Stimulated activated CD4-positive, alpha-beta T cell treated with anti-CD3 and anti-CD28 coated beads, Interleukin-15, amount 100 ng/mL, for 24 hours (primary cell): ENCODE measurements at regions not wholly inside any gene's neighbourhood (a gene's known extent, or its start where the extent isn't known, plus 50 kb on each side); places are given as distances from the start of the nearest gene placed in this dataset.

Source experiments
- DNase-seq: peaks from one replicate; pipeline ENCODE4 v3.0.0-alpha.2; 2020

GRCh38 chr2:71751590-71751989 is 298.2 kb downstream of the DYSF start:
- no peak for DNase-seq

- DNase-seq: no peak
These were observed 296.3 kb downstream of the DYSF start for GRCh38 chr2:71749671-71750101.

DNA sequence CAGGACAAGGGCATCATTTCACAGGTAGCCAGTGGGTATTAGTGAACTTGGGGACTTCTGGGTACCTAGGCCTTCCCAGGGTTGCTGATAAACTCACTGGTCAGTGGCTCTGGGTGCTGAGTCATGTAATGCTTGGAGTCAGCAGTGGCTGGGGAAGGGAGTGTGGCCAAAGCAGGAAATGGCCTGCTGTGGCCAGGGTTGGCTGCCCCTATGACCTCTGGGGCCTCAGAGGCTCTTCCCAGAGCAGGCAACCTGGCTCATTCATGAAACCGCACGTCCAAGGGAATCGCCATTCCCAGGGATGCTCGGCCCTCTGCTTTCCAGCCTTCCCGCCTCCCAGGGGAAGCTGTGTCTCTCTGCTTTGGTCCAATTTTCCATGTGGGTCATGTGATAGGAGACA is 294.9 kb downstream of the DYSF start:
- no peak for DNase-seq

DNA sequence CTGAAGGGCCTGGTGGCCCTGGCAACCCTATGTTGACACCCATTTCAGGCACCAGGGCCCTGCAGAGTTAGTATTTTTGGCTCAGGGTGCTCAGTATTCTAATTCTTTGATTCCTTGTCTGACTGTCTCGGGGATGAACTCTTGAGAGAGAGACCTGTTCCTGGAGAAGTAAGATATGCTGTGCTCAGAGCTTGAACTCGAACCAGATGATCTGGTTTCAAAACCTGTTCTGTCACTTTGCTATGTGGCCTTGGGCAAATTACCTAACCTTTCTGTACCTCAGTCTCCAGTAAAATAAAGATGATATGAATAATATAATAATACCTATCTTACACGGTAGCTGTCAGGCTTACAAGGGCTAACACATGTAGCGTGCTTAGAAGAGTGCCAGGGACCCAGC is 294.2 kb downstream of the DYSF start:
- no peak for DNase-seq

DNA sequence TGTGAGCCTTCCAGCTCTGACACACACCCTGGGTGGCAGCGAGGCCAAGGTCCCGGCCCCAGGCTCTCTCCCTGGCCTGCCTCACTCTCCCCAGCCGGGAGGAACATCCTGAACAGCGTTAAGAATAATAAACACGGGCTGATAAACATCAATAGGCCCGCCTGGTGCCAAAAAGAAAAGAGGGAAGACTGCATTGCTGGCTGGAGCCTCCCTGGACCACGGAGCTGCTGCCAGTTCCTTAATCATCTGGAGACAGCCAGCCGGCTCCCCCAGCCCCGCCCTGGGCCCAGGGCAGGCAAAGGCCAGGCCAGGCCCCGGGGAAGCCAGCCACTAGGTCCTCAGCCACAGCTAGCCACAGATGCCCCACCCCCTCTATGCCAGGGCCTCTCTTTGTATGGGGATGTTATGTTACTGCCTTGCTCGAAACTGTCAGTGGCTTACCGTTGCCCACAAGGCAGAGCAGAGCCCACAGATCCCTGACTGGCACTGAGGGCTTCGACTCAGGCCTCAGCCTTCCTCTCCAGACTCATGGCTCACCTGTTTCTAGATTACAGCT is 293.7 kb downstream of the DYSF start:
- no peak for DNase-seq

DNA sequence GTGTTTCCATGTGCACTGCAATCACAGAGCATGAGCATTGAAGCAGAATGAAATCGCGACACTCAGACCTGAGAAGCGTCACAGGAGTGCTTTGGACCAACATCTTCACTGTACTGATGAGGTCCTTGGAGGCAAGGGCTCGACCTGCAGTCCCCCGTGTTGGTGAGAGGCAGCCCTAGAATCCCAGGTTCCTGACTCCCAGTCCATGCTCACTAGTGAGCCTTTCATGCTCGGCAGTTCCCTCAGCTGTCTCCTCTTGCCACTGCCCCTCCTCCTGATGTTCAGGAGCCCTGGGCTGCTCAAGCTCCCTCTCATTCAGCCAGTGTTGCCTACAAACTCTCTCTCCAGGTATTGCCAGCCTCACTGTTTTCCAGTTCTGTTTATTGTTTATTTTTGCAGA is 291.4 kb downstream of the DYSF start:
- no peak for DNase-seq

DNA sequence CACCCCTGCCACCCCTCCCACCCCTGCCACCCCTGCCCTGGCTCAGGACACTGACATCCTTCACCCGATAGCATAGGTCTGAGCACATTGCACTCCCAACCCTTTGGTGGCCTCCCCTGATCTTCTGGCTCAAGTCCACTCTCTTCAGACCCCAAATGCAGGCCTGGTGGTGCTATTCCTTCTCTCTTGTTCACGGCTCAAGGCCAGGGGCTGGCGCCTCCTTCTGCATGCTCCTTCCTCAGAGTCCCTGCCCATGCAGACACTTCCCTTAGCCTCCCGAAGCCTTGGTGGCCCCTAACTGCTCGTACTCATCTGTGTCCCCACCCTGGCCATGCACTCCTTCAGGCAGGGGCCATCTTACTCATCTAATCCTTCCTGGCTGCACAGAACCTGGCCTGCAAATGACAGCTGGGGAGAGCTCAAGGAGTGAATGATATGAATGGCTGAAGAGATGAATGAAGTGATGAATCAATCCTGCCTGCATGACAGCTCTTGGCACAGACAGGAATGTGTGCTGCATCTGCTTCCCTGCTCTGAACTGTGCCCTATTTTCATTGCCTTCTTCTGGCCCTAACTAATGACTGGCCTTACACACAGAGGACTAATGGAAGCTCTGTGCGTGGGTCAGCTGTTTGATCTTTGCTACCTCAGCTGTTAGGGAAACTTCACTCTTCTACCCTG is 290.8 kb downstream of the DYSF start:
- no peak for DNase-seq

GRCh38 chr2:71742953-71743601 is 289.7 kb downstream of the DYSF start:
- DNase-seq: no peak

DNA sequence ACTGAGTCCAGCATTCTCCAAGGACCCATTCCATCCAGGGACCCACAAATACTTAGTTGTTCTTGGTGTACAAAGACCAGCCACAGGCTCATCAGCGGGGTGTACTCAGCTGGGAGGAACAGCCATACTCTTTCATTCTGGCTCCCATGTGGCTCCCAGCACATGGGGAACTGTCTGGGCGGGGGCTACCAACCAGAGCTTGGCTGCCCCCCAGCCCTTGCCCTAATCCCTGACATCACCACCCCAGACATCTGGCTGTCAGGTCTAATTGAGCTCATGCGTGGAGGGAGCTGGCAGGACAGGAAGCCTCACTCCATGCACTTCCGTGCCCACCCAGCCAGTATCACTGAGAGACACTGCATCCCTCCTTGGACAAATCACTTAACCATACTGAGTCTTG is 283.6 kb downstream of the DYSF start:
- DNase-seq: no peak

- no peak for DNase-seq
These were observed 282.9 kb downstream of the DYSF start for GRCh38 chr2:71736091-71736861.
